Mesendoderm (in vitro differentiated cells): ENCODE measurements at regions not wholly inside any gene's neighbourhood (a gene's known extent, or its start where the extent isn't known, plus 50 kb on each side); places are given as distances from the start of the nearest gene placed in this dataset.

Source experiments
- DNase-seq: peaks from one replicate; pipeline ENCODE4 v3.0.0; 2013
- H2AK5ac ChIP-seq: 2 replicates; pipeline ENCODE4 v1.6.1; 2013; ENCODE audit warnings: low read length, inconsistent platforms
- H2BK120ac ChIP-seq: 2 replicates; pipeline ENCODE4 v1.6.1; 2013; ENCODE audit warnings: low read depth, mild to moderate bottlenecking, low read length, moderate library complexity, mixed read lengths
- H2BK15ac ChIP-seq: replicated peaks from 2 replicates; pipeline ENCODE4 v1.6.1; 2013; ENCODE audit warnings: low read depth, mild to moderate bottlenecking, moderate library complexity
- H2BK5ac ChIP-seq: 2 replicates; pipeline ENCODE4 v1.6.1; 2013; ENCODE audit warnings: low read length, inconsistent platforms
- H3K18ac ChIP-seq: 2 replicates; pipeline ENCODE4 v1.6.1; 2013; ENCODE audit warnings: mild to moderate bottlenecking, low read length, mixed read lengths
- H3K23ac ChIP-seq: one replicate; pipeline ENCODE4 v1.6.1; 2013; ENCODE audit warnings: low read length
- H3K27ac ChIP-seq: 2 replicates; pipeline ENCODE4 v1.5.1; 2013; ENCODE audit warnings: low read depth, mild to moderate bottlenecking, inconsistent platforms, low read length, moderate library complexity
- H3K27me3 ChIP-seq: 2 replicates; pipeline ENCODE4 v1.6.1; 2013; ENCODE audit warnings: low read length, control low read depth, mild to moderate bottlenecking, inconsistent platforms; ENCODE audit not compliant: insufficient read depth, poor library complexity
- H3K36me3 ChIP-seq: 2 replicates; pipeline ENCODE4 v1.6.1; 2013; ENCODE audit warnings: low read length, inconsistent platforms; ENCODE audit not compliant: control insufficient read depth, insufficient read depth
- H3K4ac ChIP-seq: one replicate; pipeline ENCODE4 v1.6.1; 2013; ENCODE audit warnings: low read depth, mild to moderate bottlenecking, low read length, moderate library complexity
- H3K4me1 ChIP-seq: 2 replicates; pipeline ENCODE4 v1.6.1; 2013; ENCODE audit warnings: low read depth, low read length, inconsistent platforms; ENCODE audit not compliant: control insufficient read depth
- H3K4me2 ChIP-seq: 2 replicates; pipeline ENCODE4 v1.6.1; 2013; ENCODE audit warnings: low read length
- H3K4me3 ChIP-seq: 2 replicates; pipeline ENCODE4 v1.5.1; 2013; ENCODE audit warnings: mild to moderate bottlenecking, low read length
- H3K56ac ChIP-seq: one replicate; pipeline ENCODE4 v1.6.1; 2013; ENCODE audit warnings: low read length
- H3K79me1 ChIP-seq: 2 replicates; pipeline ENCODE4 v1.6.1; 2013; ENCODE audit warnings: low read length, inconsistent platforms
- H3K79me2 ChIP-seq: 2 replicates; pipeline ENCODE4 v1.6.1; 2013; ENCODE audit warnings: mild to moderate bottlenecking, low read length; ENCODE audit not compliant: control insufficient read depth, insufficient read depth
- H3K9ac ChIP-seq: 2 replicates; pipeline ENCODE4 v1.6.1; 2013; ENCODE audit warnings: low read length, inconsistent platforms
- H4K5ac ChIP-seq: one replicate; pipeline ENCODE4 v1.6.1; 2013; ENCODE audit warnings: low read length
- H4K8ac ChIP-seq: one replicate; pipeline ENCODE4 v1.6.1; 2013; ENCODE audit warnings: low read depth, mild to moderate bottlenecking, control low read depth, low read length, moderate library complexity
- WGBS: extraction: QIAGEN DNeasy Blood & Tissue Kit; methylation state at CpG from one replicate; pipeline ENCODE4 v1.1.7; 2013; ENCODE audit warnings: low lambda C conversion rate, missing lambda C conversion rate; ENCODE audit not compliant: insufficient coverage; ENCODE audit errors: extremely low coverage; 5-methylcytosine and 5-hydroxymethylcytosine counted together

DNA sequence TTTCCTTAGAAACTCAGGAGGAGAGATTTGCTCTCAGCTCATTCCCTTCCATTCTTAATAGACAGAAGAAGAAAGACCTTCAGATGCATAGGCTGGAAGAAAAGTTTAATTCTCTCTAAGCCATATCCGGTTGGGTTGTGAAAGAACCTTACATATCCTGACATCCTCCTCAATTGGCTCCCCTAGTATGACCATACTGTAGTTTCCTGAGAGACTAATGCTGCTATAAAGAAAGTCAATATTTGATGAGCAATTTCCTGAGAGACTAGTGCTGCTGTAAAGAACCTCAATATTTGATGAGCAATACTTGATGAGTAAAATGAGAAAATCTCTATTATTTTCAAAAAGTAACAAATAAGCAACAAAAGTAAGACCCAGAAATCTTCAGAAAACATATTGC, 888.5 kb upstream of the SORCS1 start:
- H3K56ac ChIP-seq: no peak overlapping the region
- H3K27me3 ChIP-seq: no peaks in the 10 kb centered on the region
- H3K27ac ChIP-seq: no peak overlapping the region
- H4K8ac ChIP-seq: no peak overlapping the region
- H3K4ac ChIP-seq: no peak overlapping the region
- no peak overlapping the region for H2AK5ac ChIP-seq
- H2BK5ac ChIP-seq: no peak overlapping the region
- no peaks in the 10 kb centered on the region for H3K4me1 ChIP-seq
- no peak overlapping the region for H3K4me2 ChIP-seq
- WGBS: no CpG with 5 or more reads among the region's 1 CpG
- no peak overlapping the region for H3K9ac ChIP-seq
- H3K36me3 ChIP-seq: no peaks in the 10 kb centered on the region
- no peak overlapping the region for H3K23ac ChIP-seq
- no peak overlapping the region for H3K4me3 ChIP-seq
- no peaks in the 10 kb centered on the region for H3K79me2 ChIP-seq
- H2BK15ac ChIP-seq: no peak overlapping the region
- no peak overlapping the region for H4K5ac ChIP-seq
- no peak overlapping the region for H3K18ac ChIP-seq
- H3K79me1 ChIP-seq: no peaks in the 10 kb centered on the region
- no peak overlapping the region for H2BK120ac ChIP-seq
- no peak for DNase-seq

DNA sequence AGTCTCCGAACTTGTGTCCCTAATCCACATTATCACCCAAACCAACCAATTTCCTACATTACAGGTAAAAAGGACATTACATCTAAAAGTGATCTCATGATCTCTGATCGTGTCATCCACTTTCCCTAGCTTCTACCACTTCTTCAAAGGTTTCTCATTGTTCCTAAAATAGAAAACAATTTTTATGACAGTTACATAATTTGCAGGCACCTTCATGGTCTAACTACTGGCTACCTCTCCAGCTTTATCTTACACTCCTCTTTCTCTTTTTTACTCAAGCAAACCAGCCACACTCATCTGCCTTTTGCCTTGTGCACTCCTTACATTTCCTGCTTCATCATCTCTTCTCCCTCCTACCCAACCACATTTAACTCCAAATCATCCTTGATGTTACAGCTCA, 886.7 kb upstream of the SORCS1 start:
- Histone ChIP-seq H3K27me3 (no peaks in the 10 kb centered on the region), H2BK5ac (no peak overlapping the region), H3K56ac (no peak overlapping the region), H3K36me3 (no peaks in the 10 kb centered on the region), H4K8ac (no peak overlapping the region), H2AK5ac (no peak overlapping the region), H3K27ac (no peak overlapping the region), H4K5ac (no peak overlapping the region), H3K79me1 (no peaks in the 10 kb centered on the region), H3K4me3 (no peak overlapping the region), H3K4ac (no peak overlapping the region), H2BK120ac (no peak overlapping the region), H2BK15ac (no peak overlapping the region), H3K9ac (no peak overlapping the region), H3K79me2 (no peaks in the 10 kb centered on the region), H3K4me1 (no peaks in the 10 kb centered on the region), H3K4me2 (no peak overlapping the region), H3K23ac (no peak overlapping the region), H3K18ac (no peak overlapping the region)
- no peak for DNase-seq
- no CpG with 5 or more reads among the region's 2 CpGs for WGBS

DNA sequence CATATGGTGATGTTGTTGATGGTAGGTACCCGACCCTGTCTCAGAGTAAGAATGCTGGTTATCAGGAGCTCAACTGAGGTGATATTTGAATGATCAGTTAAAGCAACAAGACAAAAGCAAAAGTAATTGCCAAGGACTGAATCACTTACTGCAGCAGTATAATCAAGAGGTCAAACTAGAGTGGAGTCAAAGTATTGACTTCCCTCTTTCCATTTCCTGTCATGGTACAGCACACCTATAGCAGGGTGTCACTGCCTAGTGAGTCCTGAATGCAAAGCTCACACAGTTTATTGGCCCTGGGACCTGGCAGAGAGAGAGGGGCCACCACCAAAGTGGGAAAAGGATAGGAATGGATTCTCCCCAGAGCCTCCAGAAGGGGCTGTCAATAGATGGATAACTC, 886.1 kb upstream of the SORCS1 start:
- H3K4ac ChIP-seq: no peak overlapping the region
- H3K56ac ChIP-seq: no peak overlapping the region
- no peak overlapping the region for H4K5ac ChIP-seq
- no peak overlapping the region for H3K9ac ChIP-seq
- H3K4me2 ChIP-seq: no peak overlapping the region
- no peaks in the 10 kb centered on the region for H3K4me1 ChIP-seq
- H3K18ac ChIP-seq: no peak overlapping the region
- H2BK15ac ChIP-seq: no peak overlapping the region
- H3K79me1 ChIP-seq: no peaks in the 10 kb centered on the region
- H2BK120ac ChIP-seq: no peak overlapping the region
- H4K8ac ChIP-seq: no peak overlapping the region
- no peak overlapping the region for H2BK5ac ChIP-seq
- no peak overlapping the region for H3K27ac ChIP-seq
- WGBS: no CpG with 5 or more reads among the region's 1 CpG
- H3K27me3 ChIP-seq: no peaks in the 10 kb centered on the region
- no peaks in the 10 kb centered on the region for H3K79me2 ChIP-seq
- H3K23ac ChIP-seq: no peak overlapping the region
- H3K36me3 ChIP-seq: no peaks in the 10 kb centered on the region
- DNase-seq: no peak
- H2AK5ac ChIP-seq: no peak overlapping the region
- no peak overlapping the region for H3K4me3 ChIP-seq

DNA sequence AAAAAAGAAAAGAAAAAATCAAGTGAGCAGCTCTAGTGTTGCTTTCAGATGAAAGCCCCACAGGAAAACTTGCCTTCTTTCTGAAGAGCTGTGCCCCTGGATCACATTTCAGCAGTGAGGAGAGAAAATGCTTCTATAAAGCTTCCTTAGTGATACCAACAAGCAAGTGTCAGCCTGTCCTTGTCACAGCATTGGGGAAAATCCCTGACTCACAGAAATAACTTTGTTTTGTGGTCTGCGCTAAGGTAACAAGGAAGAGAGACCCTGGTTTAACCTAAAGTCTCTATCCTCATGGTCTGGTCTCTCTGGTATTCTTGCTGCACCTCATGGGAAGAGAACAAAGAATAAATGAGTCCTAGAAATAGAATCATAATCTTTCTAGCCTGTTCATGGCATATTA, 885.2 kb upstream of the SORCS1 start:
- Histone ChIP-seq H3K36me3 (no peaks in the 10 kb centered on the region), H2AK5ac (no peak overlapping the region), H3K4ac (no peak overlapping the region), H3K4me1 (no peaks in the 10 kb centered on the region), H2BK15ac (no peak overlapping the region), H3K27me3 (no peaks in the 10 kb centered on the region), H3K4me2 (no peak overlapping the region), H3K79me2 (no peaks in the 10 kb centered on the region), H4K8ac (no peak overlapping the region), H2BK5ac (no peak overlapping the region), H3K9ac (no peak overlapping the region), H3K79me1 (no peaks in the 10 kb centered on the region), H2BK120ac (no peak overlapping the region), H3K4me3 (no peak overlapping the region), H3K23ac (no peak overlapping the region), H4K5ac (no peak overlapping the region), H3K56ac (no peak overlapping the region), H3K27ac (no peak overlapping the region), H3K18ac (no peak overlapping the region)
- WGBS: no CpG with 5 or more reads among the region's 1 CpG
- no peak for DNase-seq

DNA sequence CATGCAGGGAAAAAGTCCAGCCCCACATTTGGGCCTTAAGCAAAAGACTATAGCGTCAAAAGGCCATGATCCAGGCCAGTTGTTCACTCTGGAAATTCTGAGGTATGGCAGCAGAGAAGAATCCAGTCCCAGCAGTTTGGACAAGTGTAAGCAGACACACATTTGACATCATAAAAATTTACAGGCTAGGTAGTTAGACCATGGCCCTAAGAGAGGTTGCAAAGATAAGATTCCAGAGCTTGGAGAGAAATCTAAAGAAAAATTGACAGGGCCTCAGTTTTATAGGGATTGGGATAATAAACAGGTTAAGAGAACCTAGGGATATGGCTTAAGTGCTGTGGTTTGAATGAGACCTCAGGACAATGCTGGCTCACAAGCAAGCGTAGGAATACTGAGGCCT, 884.4 kb upstream of the SORCS1 start:
- H4K5ac ChIP-seq: no peak overlapping the region
- H3K27me3 ChIP-seq: no peaks in the 10 kb centered on the region
- no peak overlapping the region for H3K9ac ChIP-seq
- H2BK15ac ChIP-seq: no peak overlapping the region
- H3K56ac ChIP-seq: no peak overlapping the region
- DNase-seq: no peak
- H3K18ac ChIP-seq: no peak overlapping the region
- no peak overlapping the region for H3K4me2 ChIP-seq
- no CpG with 5 or more reads among the region's 2 CpGs for WGBS
- no peak overlapping the region for H3K4ac ChIP-seq
- H2AK5ac ChIP-seq: no peak overlapping the region
- no peak overlapping the region for H3K23ac ChIP-seq
- H3K27ac ChIP-seq: no peak overlapping the region
- H3K4me3 ChIP-seq: no peak overlapping the region
- H2BK120ac ChIP-seq: no peak overlapping the region
- H3K4me1 ChIP-seq: no peaks in the 10 kb centered on the region
- H3K79me1 ChIP-seq: no peaks in the 10 kb centered on the region
- H3K36me3 ChIP-seq: no peaks in the 10 kb centered on the region
- H3K79me2 ChIP-seq: no peaks in the 10 kb centered on the region
- no peak overlapping the region for H2BK5ac ChIP-seq
- H4K8ac ChIP-seq: no peak overlapping the region

DNA sequence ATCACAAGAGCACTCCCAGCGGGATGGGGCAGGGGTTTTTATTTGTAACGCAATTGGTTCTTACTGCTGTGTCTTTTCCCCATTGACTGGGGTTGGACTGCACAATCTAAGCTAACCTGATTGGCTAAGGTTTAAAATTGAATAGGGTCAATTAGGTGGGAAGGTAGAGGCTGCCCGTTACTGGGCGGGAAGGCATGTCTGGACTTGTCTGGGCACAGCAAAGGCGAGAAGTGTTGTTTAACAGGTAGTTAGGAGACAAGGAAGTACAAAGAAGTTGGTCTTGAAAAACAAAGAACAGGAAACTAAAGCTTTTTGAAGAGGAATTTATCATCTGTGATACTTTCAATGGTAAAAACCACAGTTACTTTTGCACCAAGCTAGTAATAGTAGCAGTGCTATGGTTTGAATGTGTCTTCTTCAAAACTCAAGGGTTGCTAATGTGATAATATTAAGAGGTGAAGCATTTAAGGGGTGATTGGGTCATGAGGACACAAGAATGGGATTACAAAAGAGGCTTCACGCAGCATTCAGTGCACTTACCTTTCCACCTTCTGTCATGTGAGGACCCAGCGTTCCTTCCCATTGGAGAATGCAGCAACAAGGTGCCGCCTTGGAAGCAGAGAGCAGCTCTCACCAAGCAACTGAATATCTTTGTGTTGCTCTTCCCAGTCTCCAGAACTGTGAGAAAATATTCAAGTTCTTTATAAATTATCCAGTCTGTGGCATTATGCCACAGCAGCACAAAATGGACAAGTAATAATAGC, 875.5 kb upstream of the SORCS1 start:
- Histone ChIP-seq H3K79me1 (no peaks in the 10 kb centered on the region), H3K18ac (peak overlapping the region; percentile 12), H3K23ac (no peak overlapping the region), H2BK5ac (no peak overlapping the region), H3K4me2 (no peak overlapping the region), H4K5ac (no peak overlapping the region), H3K4ac (no peak overlapping the region), H3K27ac (no peak overlapping the region), H2BK15ac (no peak overlapping the region), H3K4me1 (no peaks in the 10 kb centered on the region), H3K56ac (no peak overlapping the region), H3K36me3 (no peaks in the 10 kb centered on the region), H3K27me3 (no peaks in the 10 kb centered on the region), H3K79me2 (no peaks in the 10 kb centered on the region), H4K8ac (no peak overlapping the region), H2BK120ac (no peak overlapping the region), H2AK5ac (no peak overlapping the region), H3K9ac (no peak overlapping the region), H3K4me3 (no peak overlapping the region)
- no peak for DNase-seq
- no CpG with 5 or more reads among the region's 8 CpGs for WGBS
